Epithelial cell of esophagus (primary cell): ENCODE measurements at regions not wholly inside any gene's neighbourhood (a gene's known extent, or its start where the extent isn't known, plus 50 kb on each side); places are given as distances from the start of the nearest gene placed in this dataset.

Experiments used
- DNase-seq: peaks from one replicate; pipeline ENCODE4 v3.0.0; 2010; ENCODE audit warnings: low read depth
- H3K4me3 ChIP-seq: 2 replicates; pipeline ENCODE4 v1.5.1; 2011; ENCODE audit warnings: mild to moderate bottlenecking, low read length, control low read depth
- TF ChIP-seq, protein P1 (sequence below): IDR thresholded peaks from 2 replicates; pipeline ENCODE4 v1.5.1; 2011; ENCODE audit warnings: low read depth, mild to moderate bottlenecking, low read length, control low read depth, inconsistent platforms; ENCODE audit not compliant: insufficient read depth; ENCODE audit errors: missing control alignments

DNA sequence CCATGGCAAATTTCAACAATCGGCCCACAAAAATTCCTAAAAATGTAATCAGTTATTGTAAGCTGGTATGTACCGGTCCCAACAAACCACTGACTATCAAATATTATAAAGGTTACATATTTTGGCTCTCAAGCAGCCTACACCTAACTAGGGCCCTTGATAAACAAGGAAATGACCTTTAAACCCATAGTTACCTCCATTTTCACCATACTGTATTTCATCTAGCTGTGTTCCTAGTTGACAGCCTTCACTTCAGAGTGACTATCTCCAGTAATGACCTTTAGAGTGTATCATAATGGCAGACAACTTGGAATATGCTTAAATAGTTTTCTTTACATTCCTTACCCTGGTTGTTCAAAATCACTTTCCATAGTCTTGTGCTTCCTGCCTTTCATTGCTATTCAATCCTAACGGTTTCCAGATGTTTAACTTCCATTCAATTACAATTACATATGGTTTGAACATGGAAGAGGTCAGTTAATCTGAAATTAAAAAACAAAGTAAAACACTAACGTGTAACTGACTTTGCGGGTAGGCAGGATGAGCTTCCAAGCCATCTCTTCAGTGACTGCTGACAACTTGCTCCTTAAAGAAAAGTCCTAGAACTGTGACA lies 111.9 kb upstream of the TSC22D2 start:
- no peak overlapping the region for H3K4me3 ChIP-seq
- no peak for DNase-seq
- TF ChIP-seq, protein P1, sequence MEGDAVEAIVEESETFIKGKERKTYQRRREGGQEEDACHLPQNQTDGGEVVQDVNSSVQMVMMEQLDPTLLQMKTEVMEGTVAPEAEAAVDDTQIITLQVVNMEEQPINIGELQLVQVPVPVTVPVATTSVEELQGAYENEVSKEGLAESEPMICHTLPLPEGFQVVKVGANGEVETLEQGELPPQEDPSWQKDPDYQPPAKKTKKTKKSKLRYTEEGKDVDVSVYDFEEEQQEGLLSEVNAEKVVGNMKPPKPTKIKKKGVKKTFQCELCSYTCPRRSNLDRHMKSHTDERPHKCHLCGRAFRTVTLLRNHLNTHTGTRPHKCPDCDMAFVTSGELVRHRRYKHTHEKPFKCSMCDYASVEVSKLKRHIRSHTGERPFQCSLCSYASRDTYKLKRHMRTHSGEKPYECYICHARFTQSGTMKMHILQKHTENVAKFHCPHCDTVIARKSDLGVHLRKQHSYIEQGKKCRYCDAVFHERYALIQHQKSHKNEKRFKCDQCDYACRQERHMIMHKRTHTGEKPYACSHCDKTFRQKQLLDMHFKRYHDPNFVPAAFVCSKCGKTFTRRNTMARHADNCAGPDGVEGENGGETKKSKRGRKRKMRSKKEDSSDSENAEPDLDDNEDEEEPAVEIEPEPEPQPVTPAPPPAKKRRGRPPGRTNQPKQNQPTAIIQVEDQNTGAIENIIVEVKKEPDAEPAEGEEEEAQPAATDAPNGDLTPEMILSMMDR = no peak

DNA sequence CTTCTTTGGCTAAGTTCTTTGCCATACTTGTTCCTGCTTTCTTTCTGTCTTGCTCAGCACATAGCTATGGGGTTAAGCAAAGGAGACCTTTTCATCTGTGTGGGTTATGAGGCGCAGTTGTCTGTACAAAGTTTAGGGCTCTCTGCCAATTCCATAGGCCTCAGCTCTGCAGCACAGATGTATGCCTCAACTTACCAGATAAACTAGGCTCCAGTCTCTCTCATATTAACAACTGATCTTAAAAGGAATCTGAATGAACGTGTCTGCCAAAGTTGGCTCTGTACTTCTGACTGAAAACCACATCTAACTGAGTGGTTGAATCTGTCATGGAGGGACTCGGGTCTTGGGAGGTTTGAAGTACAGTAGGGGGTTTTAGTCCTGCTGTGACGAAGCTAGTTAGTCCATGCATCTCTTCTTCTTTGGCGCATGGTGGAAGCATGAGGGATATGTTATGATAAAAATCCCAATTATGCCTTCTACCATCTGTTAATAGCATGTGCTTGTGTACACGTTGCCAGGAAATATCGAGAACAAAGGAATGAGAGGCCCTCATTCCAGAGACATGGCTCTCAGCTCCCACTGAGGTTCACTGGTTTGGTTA lies 114.6 kb upstream of the TSC22D2 start:
- TF ChIP-seq, protein P1 = no peak
- H3K4me3 ChIP-seq = no peak overlapping the region
- DNase-seq = peak; percentile 50

DNA sequence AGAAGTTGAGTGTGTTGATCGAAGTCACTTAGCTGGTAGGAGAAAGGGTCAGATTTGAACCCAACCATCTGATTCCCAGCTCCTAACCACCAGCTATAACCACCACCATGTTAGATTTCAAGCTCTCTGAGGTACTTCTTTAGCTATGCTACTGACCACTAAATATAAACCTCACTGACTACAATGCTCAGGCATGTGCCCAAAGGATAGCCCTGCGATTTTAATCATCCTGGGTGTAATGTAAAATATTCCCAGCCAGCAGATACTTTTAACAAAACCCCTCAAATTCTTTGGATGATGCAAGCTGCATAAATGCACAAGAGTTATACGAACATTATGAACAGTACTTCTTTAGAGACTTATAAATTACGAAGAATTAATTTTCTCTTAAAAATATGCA lies 115.2 kb upstream of the TSC22D2 start:
- no peak for DNase-seq
- TF ChIP-seq, protein P1 = no peak
- H3K4me3 ChIP-seq = no peak overlapping the region

DNA sequence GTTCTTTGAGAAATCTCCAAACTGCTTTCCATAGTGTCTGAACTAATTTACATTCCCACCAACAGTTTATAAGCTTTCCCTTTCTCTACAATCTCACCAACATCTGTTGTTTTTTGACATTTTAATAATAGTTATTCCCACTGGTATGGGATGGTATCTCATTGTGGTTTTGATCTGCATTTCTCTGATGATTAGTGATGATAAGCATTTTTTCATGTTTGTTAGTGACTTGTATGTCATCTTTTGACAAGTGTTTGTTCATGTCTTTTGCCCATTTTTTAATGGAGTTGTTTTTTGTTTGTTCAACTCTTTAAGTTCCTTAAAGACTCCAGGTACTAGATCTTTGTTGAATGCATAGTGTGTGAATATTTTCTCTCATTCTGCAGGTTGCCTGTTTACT lies 116.6 kb upstream of the TSC22D2 start:
- no peak overlapping the region for H3K4me3 ChIP-seq
- TF ChIP-seq, protein P1 = no peak
- no peak for DNase-seq

DNA sequence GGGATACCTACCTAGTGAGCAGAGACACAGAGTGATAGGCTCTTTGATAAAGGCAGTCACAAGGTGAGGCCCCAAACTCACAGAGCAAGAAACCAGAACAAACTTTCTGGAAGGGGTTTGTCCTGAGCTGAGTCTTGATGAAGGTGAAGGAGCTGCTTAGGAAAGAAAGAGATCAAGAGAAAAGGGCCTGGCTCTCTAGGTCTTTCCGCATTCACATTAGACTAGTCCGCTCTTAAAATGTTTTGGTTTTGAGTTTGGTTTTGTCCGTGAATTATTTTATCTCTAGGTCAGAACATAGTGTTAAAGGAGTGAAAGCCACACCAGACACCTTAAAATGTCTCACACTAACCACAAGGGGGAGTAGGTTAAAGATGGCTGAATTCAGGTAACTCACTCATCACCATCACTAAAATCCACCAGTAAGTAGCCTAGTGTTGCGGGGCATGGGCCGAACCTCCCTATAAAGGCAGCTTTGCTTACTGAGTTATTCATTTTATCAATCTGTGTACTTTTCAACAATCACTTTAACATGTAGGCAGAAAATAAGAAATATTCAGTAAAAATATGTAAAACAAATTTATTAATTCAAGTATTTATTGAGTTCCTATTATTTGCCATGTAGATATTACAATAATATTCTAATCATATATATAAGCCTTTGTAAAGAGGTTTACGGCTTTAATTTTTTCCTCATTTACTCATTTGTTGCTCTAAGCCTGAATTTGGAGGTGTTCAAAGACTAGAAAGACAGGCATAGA lies 121.5 kb upstream of the TSC22D2 start:
- no peak overlapping the region for H3K4me3 ChIP-seq
- DNase-seq = peak; percentile 76
- TF ChIP-seq, protein P1 = peak; percentile 67

DNA sequence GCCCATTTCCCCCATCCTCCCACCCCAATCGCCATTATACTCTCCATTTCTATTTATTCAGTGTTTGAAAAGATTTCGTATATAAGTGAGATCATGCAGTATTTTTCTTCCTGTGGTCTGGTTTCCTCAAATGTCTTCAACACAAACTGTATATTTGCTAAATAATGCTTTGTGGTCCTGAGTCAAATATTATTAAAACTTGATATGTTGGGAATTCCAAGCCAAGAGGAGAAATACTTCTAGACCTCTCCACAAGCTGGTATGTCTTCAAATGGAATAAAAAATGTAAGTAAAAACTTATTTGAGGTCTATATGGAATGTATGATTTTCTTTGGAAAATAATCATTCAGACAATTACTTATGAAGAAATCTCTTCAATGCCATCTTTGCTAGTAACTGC lies 122.5 kb upstream of the TSC22D2 start:
- no peak overlapping the region for H3K4me3 ChIP-seq
- no peak for DNase-seq
- TF ChIP-seq, protein P1 = no peak
